HAP-1 (cell line): ENCODE measurements at regions not wholly inside any gene's neighbourhood (a gene's known extent, or its start where the extent isn't known, plus 50 kb on each side); places are given as distances from the start of the nearest gene placed in this dataset.
A peak's percentile ranks its signal among the peaks of the same experiment; 100 is the strongest.

Experiments used
- DNase-seq, 2 experiments: peaks; one replicate each; pipeline ENCODE4 v3.0.0-alpha.2; 2016 to 2020; ENCODE audit warnings: low spot score in 2 of 2
- H3K27me3 ChIP-seq: fragments of 250-450 bp; sonication (Bioruptor Pico); 2 replicates; pipeline ENCODE4 v1.5.1; 2020; ENCODE audit warnings: low read depth, mild to moderate bottlenecking, moderate library complexity
- H3K36me3 ChIP-seq: fragments of 250-450 bp; sonication (Bioruptor Pico); replicated peaks from 2 replicates; pipeline ENCODE4 v1.5.1; 2020; ENCODE audit warnings: mild to moderate bottlenecking
- H3K4me1 ChIP-seq: fragments of 250-450 bp; sonication (Bioruptor Pico); 2 replicates; pipeline ENCODE4 v1.5.1; 2020; ENCODE audit warnings: mild to moderate bottlenecking
- H3K4me3 ChIP-seq: fragments of 250-450 bp; sonication (Bioruptor Pico); 2 replicates; pipeline ENCODE4 v1.5.1; 2020; ENCODE audit warnings: mild to moderate bottlenecking, moderate library complexity
- H3K9me3 ChIP-seq: fragments of 250-450 bp; sonication (Bioruptor Pico); 2 replicates; pipeline ENCODE4 v1.5.1; 2020; ENCODE audit warnings: mild to moderate bottlenecking, moderate library complexity
- in situ Hi-C: fragments of 300-500 bp; cut with MboI; formaldehyde crosslinking; loops from 3 replicates; pipeline ENCODE4 v1.14.3; 2020; ENCODE audit warnings: low sequenced_read_pairs, inconsistent platforms, mixed read lengths

- Histone ChIP-seq H3K4me1 (no peaks in the 10 kb centered on the region), H3K36me3 (no peaks in the 10 kb centered on the region), H3K27me3 (no peaks in the 10 kb centered on the region), H3K9me3 (no peaks in the 10 kb centered on the region), H3K4me3 (no peak overlapping the region)
- in situ Hi-C loops, result no loop called here
- DNase-seq, result no peak
Measured at GRCh38 chr9:24416136-24416535, 129.6 kb downstream of the IZUMO3 start.

- H3K4me3 ChIP-seq, result no peak overlapping the region
- no peaks in the 10 kb centered on the region for H3K27me3 ChIP-seq
- no peaks in the 10 kb centered on the region for H3K9me3 ChIP-seq
- H3K36me3 ChIP-seq, result no peaks in the 10 kb centered on the region
- no peak for DNase-seq
- in situ Hi-C loops, result no loop called here
- H3K4me1 ChIP-seq, result no peaks in the 10 kb centered on the region
Measured at GRCh38 chr9:24413651-24414050, 132.0 kb downstream of the IZUMO3 start.

- DNase-seq, result no peak
- H3K9me3 ChIP-seq, result no peaks in the 10 kb centered on the region
- no peaks in the 10 kb centered on the region for H3K27me3 ChIP-seq
- no peak overlapping the region for H3K4me3 ChIP-seq
- no peaks in the 10 kb centered on the region for H3K4me1 ChIP-seq
- in situ Hi-C loops, result no loop called here
- no peaks in the 10 kb centered on the region for H3K36me3 ChIP-seq
Measured at GRCh38 chr9:24398466-24398865, 147.2 kb downstream of the IZUMO3 start.

GRCh38 chr9:24391095-24391494, 154.6 kb downstream of the IZUMO3 start:
- H3K4me3 ChIP-seq, result no peak overlapping the region
- H3K9me3 ChIP-seq, result no peaks in the 10 kb centered on the region; the same call in 1 of the 2 replicates
- no peaks in the 10 kb centered on the region for H3K36me3 ChIP-seq
- H3K4me1 ChIP-seq, result no peaks in the 10 kb centered on the region
- H3K27me3 ChIP-seq, result no peaks in the 10 kb centered on the region
- DNase-seq, result no peak
- in situ Hi-C loops, result no loop called here

GRCh38 chr9:24385077-24385476, 160.6 kb downstream of the IZUMO3 start:
- in situ Hi-C loops, result no loop called here
- no peak for DNase-seq
- no peaks in the 10 kb centered on the region for H3K27me3 ChIP-seq
- no peaks in the 10 kb centered on the region for H3K4me1 ChIP-seq
- no peaks in the 10 kb centered on the region for H3K36me3 ChIP-seq
- H3K4me3 ChIP-seq, result no peak overlapping the region
- H3K9me3 ChIP-seq, result peaks cover 2% of the 10 kb centered on the region; the same call in 1 of the 2 replicates

GRCh38 chr9:24382566-24382965, 163.1 kb downstream of the IZUMO3 start:
- DNase-seq, result no peak
- Histone ChIP-seq H3K9me3 (peaks cover 2% of the 10 kb centered on the region; the same call in 1 of the 2 replicates), H3K4me3 (no peak overlapping the region), H3K4me1 (no peaks in the 10 kb centered on the region), H3K27me3 (no peaks in the 10 kb centered on the region), H3K36me3 (no peaks in the 10 kb centered on the region)
- in situ Hi-C loops, result no loop called here

- Histone ChIP-seq H3K27me3 (no peaks in the 10 kb centered on the region), H3K4me1 (no peaks in the 10 kb centered on the region), H3K36me3 (no peaks in the 10 kb centered on the region), H3K9me3 (peaks cover 4% of the 10 kb centered on the region; the same call in 1 of the 2 replicates), H3K4me3 (no peak overlapping the region)
- DNase-seq, result no peak
- in situ Hi-C loops, result no loop called here
Measured at GRCh38 chr9:24381205-24381604, 164.5 kb downstream of the IZUMO3 start.

GRCh38 chr9:24359046-24359445, 186.7 kb downstream of the IZUMO3 start:
- in situ Hi-C loops, result no loop called here
- no peaks in the 10 kb centered on the region for H3K27me3 ChIP-seq
- H3K4me3 ChIP-seq, result no peak overlapping the region
- peaks cover 7% of the 10 kb centered on the region for H3K4me1 ChIP-seq
- no peaks in the 10 kb centered on the region for H3K9me3 ChIP-seq
- H3K36me3 ChIP-seq, result no peaks in the 10 kb centered on the region
- DNase-seq, result no peak

GRCh38 chr9:24351973-24352372, 193.7 kb downstream of the IZUMO3 start:
- no peak for DNase-seq

GRCh38 chr9:24351258-24351657, 194.4 kb downstream of the IZUMO3 start:
- Histone ChIP-seq H3K27me3 (no peaks in the 10 kb centered on the region), H3K4me1 (peaks cover 14% of the 10 kb centered on the region), H3K4me3 (no peak overlapping the region), H3K9me3 (no peaks in the 10 kb centered on the region), H3K36me3 (no peaks in the 10 kb centered on the region)
- DNase-seq, result no peak
- in situ Hi-C loops, result no loop called here

More at GRCh38 chr9:24351973-24352372, 193.7 kb downstream of the IZUMO3 start:
- Histone ChIP-seq H3K36me3 (no peaks in the 10 kb centered on the region), H3K4me3 (no peak overlapping the region), H3K9me3 (no peaks in the 10 kb centered on the region), H3K4me1 (peaks cover 14% of the 10 kb centered on the region), H3K27me3 (no peaks in the 10 kb centered on the region)
- in situ Hi-C loops, result no loop called here

GRCh38 chr9:24342457-24342856, 203.2 kb downstream of the IZUMO3 start:
- no peaks in the 10 kb centered on the region for H3K4me1 ChIP-seq
- DNase-seq, result no peak
- H3K27me3 ChIP-seq, result no peaks in the 10 kb centered on the region
- H3K36me3 ChIP-seq, result no peaks in the 10 kb centered on the region
- no peaks in the 10 kb centered on the region for H3K9me3 ChIP-seq
- in situ Hi-C loops, result no loop called here
- H3K4me3 ChIP-seq, result no peak overlapping the region

- H3K9me3 ChIP-seq, result no peaks in the 10 kb centered on the region
- no peaks in the 10 kb centered on the region for H3K4me1 ChIP-seq
- no peak overlapping the region for H3K4me3 ChIP-seq
- no peaks in the 10 kb centered on the region for H3K36me3 ChIP-seq
- no peak for DNase-seq
- no peaks in the 10 kb centered on the region for H3K27me3 ChIP-seq
- in situ Hi-C loops, result no loop called here
Measured at GRCh38 chr9:24333629-24334028, 212.1 kb downstream of the IZUMO3 start.

- DNase-seq, result no peak
- in situ Hi-C loops, result no loop called here
Measured at GRCh38 chr9:24298912-24299311, 246.8 kb downstream of the IZUMO3 start.

GRCh38 chr9:24297931-24298330, 247.8 kb downstream of the IZUMO3 start:
- no peaks in the 10 kb centered on the region for H3K9me3 ChIP-seq
- peaks cover 40% of the 10 kb centered on the region for H3K4me1 ChIP-seq
- DNase-seq, result peak in 1 of 2 experiments; percentile 91
- no peaks in the 10 kb centered on the region for H3K27me3 ChIP-seq
- in situ Hi-C loops, result no loop called here
- no peaks in the 10 kb centered on the region for H3K36me3 ChIP-seq
- no peak overlapping the region for H3K4me3 ChIP-seq

More at GRCh38 chr9:24298912-24299311, 246.8 kb downstream of the IZUMO3 start:
- no peaks in the 10 kb centered on the region for H3K36me3 ChIP-seq
- no peaks in the 10 kb centered on the region for H3K9me3 ChIP-seq
- H3K27me3 ChIP-seq, result no peaks in the 10 kb centered on the region
- H3K4me3 ChIP-seq, result no peak overlapping the region
- peaks cover 33% of the 10 kb centered on the region for H3K4me1 ChIP-seq

GRCh38 chr9:24296124-24296523, 249.6 kb downstream of the IZUMO3 start:
- in situ Hi-C loops, result no loop called here
- peaks cover 47% of the 10 kb centered on the region for H3K4me1 ChIP-seq
- H3K27me3 ChIP-seq, result no peaks in the 10 kb centered on the region
- H3K9me3 ChIP-seq, result peaks cover 3% of the 10 kb centered on the region; the same call in 1 of the 2 replicates
- DNase-seq, result no peak
- H3K36me3 ChIP-seq, result no peaks in the 10 kb centered on the region
- no peak overlapping the region for H3K4me3 ChIP-seq
